ENCODE measurements at regions not wholly inside any gene's neighbourhood (a gene's known extent, or its start where the extent isn't known, plus 50 kb on each side); places are given as distances from the start of the nearest gene placed in this dataset.

GRCh38 chr1:209223791-209224190, 359.7 kb upstream of the CAMK1G start:
- DNase-seq (ENCODE audit: low spot score in 2 of 2) (no peak), ATAC-seq (no peak)
- Mint-ChIP-seq H3K9me3 (peaks cover 0 to 5% of the 10 kb centered on the region in 2 donors), H3K36me3 (no peaks in the 10 kb centered on the region), H3K27ac (no peak overlapping the region)

- ATAC-seq: no peak
- peaks cover 0 to 5% of the 10 kb centered on the region in 2 donors for H3K9me3 Mint-ChIP-seq
- no peak for DNase-seq (ENCODE audit: low spot score in 2 of 2)
- H3K27ac Mint-ChIP-seq: no peak overlapping the region
- no peaks in the 10 kb centered on the region for H3K36me3 Mint-ChIP-seq
Measured at GRCh38 chr1:209224886-209225285, 358.6 kb upstream of the CAMK1G start.

- H3K9me3 Mint-ChIP-seq: peaks cover 0 to 5% of the 10 kb centered on the region in 2 donors
- peaks cover 6% of the 10 kb centered on the region in 2 donors for H3K36me3 Mint-ChIP-seq
- ATAC-seq (no peak), DNase-seq (ENCODE audit: low spot score in 2 of 2) (no peak)
- no peak overlapping the region for H3K27ac Mint-ChIP-seq
Measured at GRCh38 chr1:209227171-209227570, 356.3 kb upstream of the CAMK1G start.

GRCh38 chr1:209227941-209228340, 355.6 kb upstream of the CAMK1G start:
- Mint-ChIP-seq H3K36me3 (peaks cover 6% of the 10 kb centered on the region in 2 donors), H3K9me3 (peaks cover 0 to 5% of the 10 kb centered on the region in 2 donors)
- ATAC-seq: no peak

GRCh38 chr1:209229494-209230061, 353.9 kb upstream of the CAMK1G start:
- Mint-ChIP-seq H3K9me3 (peaks cover 0 to 5% of the 10 kb centered on the region in 2 donors), H3K27ac (no peak overlapping the region), H3K36me3 (peaks cover 6% of the 10 kb centered on the region in 2 donors)
- DNase-seq (ENCODE audit: low spot score in 2 of 2) (no peak), ATAC-seq (no peak)

More at GRCh38 chr1:209227941-209228340, 355.6 kb upstream of the CAMK1G start:
- DNase-seq (ENCODE audit: low spot score in 2 of 2): no peak
- no peak overlapping the region for H3K27ac Mint-ChIP-seq

- ATAC-seq (no peak), DNase-seq (ENCODE audit: low spot score in 2 of 2) (no peak)
- Mint-ChIP-seq H3K27ac (no peak overlapping the region), H3K9me3 (no peaks in the 10 kb centered on the region), H3K36me3 (peaks cover 6% of the 10 kb centered on the region in 2 donors)
Measured at GRCh38 chr1:209230314-209230713, 353.2 kb upstream of the CAMK1G start.

GRCh38 chr1:209231476-209232156, 351.9 kb upstream of the CAMK1G start:
- Mint-ChIP-seq H3K9me3 (no peaks in the 10 kb centered on the region), H3K36me3 (peaks cover 6% of the 10 kb centered on the region in 2 donors), H3K27ac (no peak overlapping the region)
- ATAC-seq (no peak), DNase-seq (ENCODE audit: low spot score in 2 of 2) (no peak)

- Mint-ChIP-seq H3K36me3 (peaks cover 6% of the 10 kb centered on the region in 2 donors), H3K27ac (no peak overlapping the region), H3K9me3 (no peaks in the 10 kb centered on the region)
- no peak for DNase-seq (ENCODE audit: low spot score in 2 of 2)
- ATAC-seq: no peak
Measured at GRCh38 chr1:209232197-209232596, 351.3 kb upstream of the CAMK1G start.

GRCh38 chr1:209232759-209233158, 350.8 kb upstream of the CAMK1G start:
- Mint-ChIP-seq H3K9me3 (no peaks in the 10 kb centered on the region), H3K36me3 (peaks cover 6% of the 10 kb centered on the region in 2 donors), H3K27ac (no peak overlapping the region)
- ATAC-seq: no peak
- no peak for DNase-seq (ENCODE audit: low spot score in 2 of 2)

- DNase-seq (ENCODE audit: low spot score in 2 of 2) (no peak), ATAC-seq (no peak)
- Mint-ChIP-seq H3K9me3 (no peaks in the 10 kb centered on the region), H3K27ac (no peak overlapping the region), H3K36me3 (peaks cover 6% of the 10 kb centered on the region in 2 donors)
Measured at GRCh38 chr1:209235166-209235565, 348.3 kb upstream of the CAMK1G start.

GRCh38 chr1:209238356-209238755, 345.2 kb upstream of the CAMK1G start:
- Mint-ChIP-seq H3K9me3 (no peaks in the 10 kb centered on the region), H3K27ac (no peak overlapping the region), H3K36me3 (no peaks in the 10 kb centered on the region)
- ATAC-seq (no peak), DNase-seq (ENCODE audit: low spot score in 2 of 2) (no peak)

- H3K36me3 Mint-ChIP-seq: no peaks in the 10 kb centered on the region
- DNase-seq (ENCODE audit: low spot score in 2 of 2): no peak
- no peak for ATAC-seq
- no peaks in the 10 kb centered on the region for H3K9me3 Mint-ChIP-seq
- H3K27ac Mint-ChIP-seq: no peak overlapping the region
Measured at GRCh38 chr1:209240351-209240750, 343.2 kb upstream of the CAMK1G start.

GRCh38 chr1:209241487-209241886, 342.0 kb upstream of the CAMK1G start:
- H3K27ac Mint-ChIP-seq: no peak overlapping the region
- ATAC-seq (no peak), DNase-seq (ENCODE audit: low spot score in 2 of 2) (no peak)
- no peaks in the 10 kb centered on the region for H3K9me3 Mint-ChIP-seq
- H3K36me3 Mint-ChIP-seq: no peaks in the 10 kb centered on the region

GRCh38 chr1:209248649-209249279, 334.8 kb upstream of the CAMK1G start:
- DNase-seq (ENCODE audit: low spot score in 2 of 2) (peak in 1 of 2 donors; percentile 65), ATAC-seq (peak; percentile 46 to 71)
- Mint-ChIP-seq H3K9me3 (no peaks in the 10 kb centered on the region), H3K27ac (no peak overlapping the region), H3K36me3 (no peaks in the 10 kb centered on the region)

GRCh38 chr1:209249280-209249670, 334.2 kb upstream of the CAMK1G start:
- ATAC-seq: no peak
- Mint-ChIP-seq H3K27ac (no peak overlapping the region), H3K9me3 (no peaks in the 10 kb centered on the region), H3K36me3 (no peaks in the 10 kb centered on the region)
- no peak for DNase-seq (ENCODE audit: low spot score in 2 of 2)

GRCh38 chr1:209249785-209250440, 333.6 kb upstream of the CAMK1G start:
- Mint-ChIP-seq H3K36me3 (no peaks in the 10 kb centered on the region), H3K27ac (no peak overlapping the region)
- no peak for ATAC-seq

More at GRCh38 chr1:209249785-209250440, 333.6 kb upstream of the CAMK1G start:
- peaks cover 0 to under 1% of the 10 kb centered on the region in 2 donors for H3K9me3 Mint-ChIP-seq
- no peak for DNase-seq (ENCODE audit: low spot score in 2 of 2)

Measured in activated naive CD4-positive, alpha-beta T cell treated with anti-CD3 and anti-CD28 coated beads, Interleukin-2, amount 50 U/mL, for 72 hours (primary cell).